IMR-90 (cell line): ENCODE measurements at regions not wholly inside any gene's neighbourhood (a gene's known extent, or its start where the extent isn't known, plus 50 kb on each side); places are given as distances from the start of the nearest gene placed in this dataset.

Source experiments
- ATAC-seq: fragments of 200-7000 bp; cut with Tn5 transposase; 2 replicates; pipeline ENCODE4 v1.9.1; 2020; ENCODE audit warnings: low read depth, mild to moderate bottlenecking, moderate library complexity
- BruUV-seq: library from RNA; stranded (reverse); fragments of 400-500 nt; replicated peaks from 2 replicates; lab custom pipeline; 2021; lab: Mats Ljungman, UMichigan
- CTCF ChIA-PET: fragments of 300-600 bp; formaldehyde crosslinking; extraction: SDS; loops from one replicate; lab custom pipeline; 2021; ENCODE audit warnings: antibody characterized with exemption; lab: Yijun Ruan, JAX
- POLR2A ChIA-PET: fragments of 300-600 bp; sonication (Branson Sonifier 250); formaldehyde crosslinking; loops from one replicate; lab custom pipeline; 2022; ENCODE audit warnings: antibody characterized with exemption; ENCODE audit not compliant: unreplicated experiment; lab: Charles Lee
- DNase-seq: peaks from one replicate; pipeline ENCODE4 v3.0.0; 2013
- H2AFZ ChIP-seq: replicated peaks from 2 replicates; pipeline ENCODE3; 2013; ENCODE audit warnings: low read length, mild to moderate bottlenecking; ENCODE audit not compliant: poor library complexity
- H2AK5ac ChIP-seq: 2 replicates; pipeline ENCODE4 v1.6.1; 2013; ENCODE audit warnings: low read depth, low read length, inconsistent platforms
- H2AK9ac ChIP-seq: replicated peaks from 2 replicates; pipeline ENCODE3; 2013; ENCODE audit warnings: mild to moderate bottlenecking, low read depth, low read length, moderate library complexity; ENCODE audit not compliant: poor library complexity
- H2BK120ac ChIP-seq: 2 replicates; pipeline ENCODE4 v1.6.1; 2013; ENCODE audit warnings: low read depth, low read length, inconsistent platforms
- H2BK15ac ChIP-seq: 3 replicates; pipeline ENCODE4 v1.6.1; 2013; ENCODE audit warnings: low read depth, low read length, inconsistent platforms
- H2BK20ac ChIP-seq: 2 replicates; pipeline ENCODE4 v1.6.1; 2013; ENCODE audit warnings: low read depth, mild to moderate bottlenecking, inconsistent platforms, low read length, moderate library complexity
- H2BK5ac ChIP-seq: 2 replicates; pipeline ENCODE4 v1.6.1; 2013; ENCODE audit warnings: mild to moderate bottlenecking, low read depth, low read length, inconsistent platforms; ENCODE audit not compliant: poor library complexity, severe bottlenecking
- H3K14ac ChIP-seq: replicated peaks from 2 replicates; pipeline ENCODE4 v1.6.1; 2013; ENCODE audit warnings: low read depth, low read length, inconsistent platforms
- H3K18ac ChIP-seq: 2 replicates; pipeline ENCODE4 v1.6.1; 2013; ENCODE audit warnings: low read depth, low read length, control low read depth
- H3K23ac ChIP-seq: 2 replicates; pipeline ENCODE4 v1.6.1; 2013; ENCODE audit warnings: low read depth, low read length, inconsistent platforms
- H3K27ac ChIP-seq: 2 replicates; pipeline ENCODE4 v1.5.1; 2013; ENCODE audit warnings: mild to moderate bottlenecking, control low read depth, low read length; ENCODE audit not compliant: insufficient read depth
- H3K27me3 ChIP-seq: 2 replicates; pipeline ENCODE4 v1.6.1; 2013; ENCODE audit warnings: low read length; ENCODE audit not compliant: control insufficient read depth, insufficient read depth
- H3K36me3 ChIP-seq: 2 replicates; pipeline ENCODE4 v1.6.1; 2013; ENCODE audit warnings: low read length, mixed read lengths; ENCODE audit not compliant: control insufficient read depth, insufficient read depth
- H3K4ac ChIP-seq: 2 replicates; pipeline ENCODE4 v1.6.1; 2013; ENCODE audit warnings: low read depth, low read length, inconsistent platforms
- H3K4me1 ChIP-seq: 2 replicates; pipeline ENCODE4 v1.6.1; 2013; ENCODE audit warnings: low read length, mixed read lengths; ENCODE audit not compliant: control insufficient read depth, insufficient read depth
- H3K4me2 ChIP-seq: 2 replicates; pipeline ENCODE4 v1.6.1; 2013; ENCODE audit warnings: low read depth, mild to moderate bottlenecking, control low read depth, low read length, moderate library complexity
- H3K4me3 ChIP-seq: 2 replicates; pipeline ENCODE4 v1.5.1; 2013; ENCODE audit warnings: low read depth, mild to moderate bottlenecking, control low read depth, low read length, moderate library complexity; ENCODE audit not compliant: insufficient read depth
- H3K56ac ChIP-seq: 2 replicates; pipeline ENCODE4 v1.6.1; 2013; ENCODE audit warnings: low read length, inconsistent platforms; ENCODE audit not compliant: insufficient read depth; ENCODE audit errors: extremely low read depth
- H3K79me1 ChIP-seq, 2 experiments: 2 replicates each; pipeline ENCODE4 v1.6.1; 2013; ENCODE audit warnings: low read length in 2 of 2, inconsistent platforms in 1 of 2, low read depth in 1 of 2
- H3K9ac ChIP-seq: 2 replicates; pipeline ENCODE4 v1.6.1; 2013; ENCODE audit warnings: low read depth, low read length, control low read depth
- H3K9me1 ChIP-seq: 2 replicates; pipeline ENCODE4 v1.6.1; 2013; ENCODE audit warnings: low read length, inconsistent platforms; ENCODE audit not compliant: insufficient read depth
- H3K9me3 ChIP-seq: 2 replicates; pipeline ENCODE4 v1.6.1; 2013; ENCODE audit warnings: low read length; ENCODE audit not compliant: control insufficient read depth, insufficient read depth
- H4K20me1 ChIP-seq: 2 replicates; pipeline ENCODE4 v1.6.1; 2013; ENCODE audit warnings: low read length, inconsistent platforms; ENCODE audit not compliant: insufficient read depth
- H4K5ac ChIP-seq: 2 replicates; pipeline ENCODE4 v1.6.1; 2013; ENCODE audit warnings: mild to moderate bottlenecking, low read depth, low read length, control low read depth
- H4K8ac ChIP-seq, 2 experiments: 2 replicates each; pipeline ENCODE4 v1.6.1; 2013; ENCODE audit warnings: low read depth in 2 of 2, low read length in 2 of 2, control low read depth in 1 of 2, inconsistent platforms in 1 of 2
- H4K91ac ChIP-seq: 2 replicates; pipeline ENCODE4 v1.6.1; 2013; ENCODE audit warnings: low read depth, low read length, inconsistent platforms; ENCODE audit not compliant: insufficient read depth
- BHLHE40 ChIP-seq: fragments of 150-350 bp; IDR thresholded peaks from 2 replicates; pipeline ENCODE4 v1.6.1; 2016; ENCODE audit warnings: mild to moderate bottlenecking, low read depth, low read length
- CEBPB ChIP-seq: IDR thresholded peaks from 2 replicates; pipeline ENCODE4 v1.6.1; 2012; ENCODE audit warnings: low read depth, low read length, improper control_type of control experiment
- CHD1 ChIP-seq: IDR thresholded peaks from 2 replicates; pipeline ENCODE4 v1.6.1; 2012; ENCODE audit warnings: low read depth, low read length, improper control_type of control experiment
- FOS ChIP-seq: fragments of 150-350 bp; IDR thresholded peaks from 2 replicates; pipeline ENCODE4 v1.6.1; 2016; ENCODE audit warnings: low read depth, low read length
- MAFK ChIP-seq: IDR thresholded peaks from 2 replicates; pipeline ENCODE4 v1.6.1; 2012; ENCODE audit warnings: low read depth, low read length, improper control_type of control experiment
- MAZ ChIP-seq: IDR thresholded peaks from 2 replicates; pipeline ENCODE4 v1.6.1; 2012; ENCODE audit warnings: low read depth, mild to moderate bottlenecking, low read length, improper control_type of control experiment, moderate library complexity, borderline replicate concordance
- MXI1 ChIP-seq: IDR thresholded peaks from 2 replicates; pipeline ENCODE4 v1.6.1; 2012; ENCODE audit warnings: low read depth, mild to moderate bottlenecking, low read length, moderate library complexity, borderline replicate concordance
- NFE2L2 ChIP-seq: fragments of 150-350 bp; IDR thresholded peaks from 2 replicates; pipeline ENCODE4 v1.6.1; 2016; ENCODE audit warnings: low read depth, mild to moderate bottlenecking, low read length
- POLR2A ChIP-seq: IDR thresholded peaks from 2 replicates; pipeline ENCODE4 v1.6.1; 2012; ENCODE audit warnings: mild to moderate bottlenecking, low read depth, low read length
- RAD21 ChIP-seq: IDR thresholded peaks from 2 replicates; pipeline ENCODE4 v1.6.1; 2012; ENCODE audit warnings: low read length, improper control_type of control experiment
- RCOR1 ChIP-seq: IDR thresholded peaks from 2 replicates; pipeline ENCODE4 v1.6.1; 2012; ENCODE audit warnings: mild to moderate bottlenecking, low read length, improper control_type of control experiment; ENCODE audit not compliant: insufficient replicate concordance
- RFX5 ChIP-seq: IDR thresholded peaks from 2 replicates; pipeline ENCODE4 v1.8.0; 2012; ENCODE audit warnings: low read depth, mild to moderate bottlenecking, low read length, moderate library complexity
- SMC3 ChIP-seq: fragments of 150-350 bp; IDR thresholded peaks from 2 replicates; pipeline ENCODE4 v1.6.1; 2016; ENCODE audit warnings: low read depth, mild to moderate bottlenecking, antibody characterized with exemption, low read length, moderate library complexity
- USF2 ChIP-seq: fragments of 150-350 bp; IDR thresholded peaks from 2 replicates; pipeline ENCODE4 v1.6.1; 2017; ENCODE audit warnings: mild to moderate bottlenecking, antibody characterized with exemption, low read length, low read depth
- WGBS, 2 experiments: methylation state at CpG; one replicate each; pipeline versions ENCODE4 v1.1.5 to v1.1.7; 2013; ENCODE audit warnings: missing lambda C conversion rate in 2 of 2; ENCODE audit not compliant: insufficient read length in 1 of 2; ENCODE audit errors: extremely low coverage in 2 of 2; 5-methylcytosine and 5-hydroxymethylcytosine counted together
- dilution Hi-C: fragments of 300-500 bp; cut with HindIII; formaldehyde crosslinking; loops from one replicate; pipeline ENCODE4 v1.14.3; 2018; ENCODE audit warnings: low sequenced_read_pairs; ENCODE audit not compliant: unreplicated experiment
- in situ Hi-C: fragments of 300-500 bp; cut with MboI; formaldehyde crosslinking; loops from 3 replicates; pipeline ENCODE4 v1.14.3; 2019; ENCODE audit warnings: low sequenced_read_pairs, inconsistent platforms, mixed read lengths
- intact Hi-C: fragments of 100-400 bp; cut with micrococcal nuclease; formaldehyde crosslinking; loops from 2 replicates; pipeline ENCODE4 v1.10.0; 2022
- TF ChIP-seq, protein P1 (sequence below): conservative IDR thresholded peaks from 2 replicates; pipeline ENCODE4 v1.5.1; 2012; ENCODE audit warnings: mild to moderate bottlenecking, low read depth, low read length, improper control_type of control experiment
- TF ChIP-seq, protein P2 (sequence below): fragments of 150-350 bp; IDR thresholded peaks from 2 replicates; pipeline ENCODE4 v1.6.1; 2016; ENCODE audit warnings: low read depth, mild to moderate bottlenecking, low read length, moderate library complexity, borderline replicate concordance

DNA sequence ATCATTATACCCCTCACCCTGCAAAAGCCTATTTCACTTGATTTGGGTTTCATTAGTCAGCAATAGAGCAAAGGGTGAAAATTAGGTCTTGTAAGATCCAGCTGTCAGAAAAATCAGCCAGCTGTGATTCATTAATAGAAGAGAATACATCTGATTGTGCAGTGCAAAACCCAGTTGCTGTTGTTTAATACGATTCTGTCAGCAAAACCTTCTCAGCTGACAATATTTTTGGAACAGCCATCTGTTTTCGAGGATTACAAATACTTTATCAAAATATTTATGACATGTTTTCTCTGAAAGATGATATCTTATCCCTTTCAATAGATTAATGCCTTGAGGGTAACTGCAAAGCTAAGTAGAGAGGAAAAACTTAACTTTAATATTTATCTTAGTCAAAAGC lies 1354.0 kb upstream of the RAG2 start:
- ATAC-seq (no peak), DNase-seq (no peak)
- H3K9me1 ChIP-seq, result no peaks in the 10 kb centered on the region
- H3K79me1 ChIP-seq, result no peaks in the 10 kb centered on the region
- no peak overlapping the region for H3K14ac ChIP-seq
- no peaks in the 10 kb centered on the region for H3K36me3 ChIP-seq
- intact Hi-C loops (no loop called here), in situ Hi-C loops (no loop called here), dilution Hi-C loops (no loop called here)
- no peak overlapping the region for H2AK5ac ChIP-seq
- no peak overlapping the region for H4K5ac ChIP-seq
- no peak for TF ChIP-seq BHLHE40
- no peak for TF ChIP-seq MAFK
- TF ChIP-seq RFX5, result no peak
- TF ChIP-seq, protein P1, sequence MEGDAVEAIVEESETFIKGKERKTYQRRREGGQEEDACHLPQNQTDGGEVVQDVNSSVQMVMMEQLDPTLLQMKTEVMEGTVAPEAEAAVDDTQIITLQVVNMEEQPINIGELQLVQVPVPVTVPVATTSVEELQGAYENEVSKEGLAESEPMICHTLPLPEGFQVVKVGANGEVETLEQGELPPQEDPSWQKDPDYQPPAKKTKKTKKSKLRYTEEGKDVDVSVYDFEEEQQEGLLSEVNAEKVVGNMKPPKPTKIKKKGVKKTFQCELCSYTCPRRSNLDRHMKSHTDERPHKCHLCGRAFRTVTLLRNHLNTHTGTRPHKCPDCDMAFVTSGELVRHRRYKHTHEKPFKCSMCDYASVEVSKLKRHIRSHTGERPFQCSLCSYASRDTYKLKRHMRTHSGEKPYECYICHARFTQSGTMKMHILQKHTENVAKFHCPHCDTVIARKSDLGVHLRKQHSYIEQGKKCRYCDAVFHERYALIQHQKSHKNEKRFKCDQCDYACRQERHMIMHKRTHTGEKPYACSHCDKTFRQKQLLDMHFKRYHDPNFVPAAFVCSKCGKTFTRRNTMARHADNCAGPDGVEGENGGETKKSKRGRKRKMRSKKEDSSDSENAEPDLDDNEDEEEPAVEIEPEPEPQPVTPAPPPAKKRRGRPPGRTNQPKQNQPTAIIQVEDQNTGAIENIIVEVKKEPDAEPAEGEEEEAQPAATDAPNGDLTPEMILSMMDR, result no peak
- TF ChIP-seq, protein P2, sequence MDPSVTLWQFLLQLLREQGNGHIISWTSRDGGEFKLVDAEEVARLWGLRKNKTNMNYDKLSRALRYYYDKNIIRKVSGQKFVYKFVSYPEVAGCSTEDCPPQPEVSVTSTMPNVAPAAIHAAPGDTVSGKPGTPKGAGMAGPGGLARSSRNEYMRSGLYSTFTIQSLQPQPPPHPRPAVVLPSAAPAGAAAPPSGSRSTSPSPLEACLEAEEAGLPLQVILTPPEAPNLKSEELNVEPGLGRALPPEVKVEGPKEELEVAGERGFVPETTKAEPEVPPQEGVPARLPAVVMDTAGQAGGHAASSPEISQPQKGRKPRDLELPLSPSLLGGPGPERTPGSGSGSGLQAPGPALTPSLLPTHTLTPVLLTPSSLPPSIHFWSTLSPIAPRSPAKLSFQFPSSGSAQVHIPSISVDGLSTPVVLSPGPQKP, result no peak
- TF ChIP-seq CHD1, result no peak
- no peak for TF ChIP-seq MAZ
- no peak for TF ChIP-seq RCOR1
- no peak for TF ChIP-seq RAD21
- no peak for TF ChIP-seq POLR2A
- no peak for TF ChIP-seq USF2
- TF ChIP-seq SMC3, result no peak
- TF ChIP-seq FOS, result no peak
- no peak for TF ChIP-seq NFE2L2
- no peak for TF ChIP-seq MXI1
- TF ChIP-seq CEBPB, result no peak
- no peak overlapping the region for H3K4me3 ChIP-seq
- H2BK20ac ChIP-seq, result no peak overlapping the region
- no peak overlapping the region for H3K4me2 ChIP-seq
- no peak overlapping the region for H2BK120ac ChIP-seq
- H3K4me1 ChIP-seq, result no peaks in the 10 kb centered on the region
- no peak overlapping the region for H2AFZ ChIP-seq
- WGBS, 2 experiments, result no CpG with 5 or more reads among the region's 2 CpGs
- H3K9me3 ChIP-seq, result no peaks in the 10 kb centered on the region
- H2BK5ac ChIP-seq, result no peak overlapping the region
- no peaks in the 10 kb centered on the region for H3K27me3 ChIP-seq
- H3K4ac ChIP-seq, result no peak overlapping the region
- H2BK15ac ChIP-seq, result no peak overlapping the region
- BruUV-seq, result no TSS peak
- H3K56ac ChIP-seq, result no peak overlapping the region
- CTCF ChIA-PET, result no interaction called here
- H3K27ac ChIP-seq, result no peak overlapping the region
- H2AK9ac ChIP-seq, result no peak overlapping the region
- H3K23ac ChIP-seq, result no peak overlapping the region
- H3K18ac ChIP-seq, result no peak overlapping the region
- POLR2A ChIA-PET, result no interaction called here
- no peak overlapping the region for H4K8ac ChIP-seq
- no peaks in the 10 kb centered on the region for H4K20me1 ChIP-seq
- H4K91ac ChIP-seq, result no peak overlapping the region
- no peak overlapping the region for H3K9ac ChIP-seq
